GM19452 (cell line): ENCODE measurements at regions not wholly inside any gene's neighbourhood (a gene's known extent, or its start where the extent isn't known, plus 50 kb on each side); places are given as distances from the start of the nearest gene placed in this dataset.

Experiments used
- ATAC-seq: cut with Tn5 transposase; IDR thresholded peaks from one replicate; pipeline ENCODE4 v1.9.1; 2021; ENCODE audit not compliant: unreplicated experiment

- no peak for ATAC-seq
Observed at GRCh38 chr20:39676241-39676640, 714.1 kb downstream of the DHX35 start.

DNA sequence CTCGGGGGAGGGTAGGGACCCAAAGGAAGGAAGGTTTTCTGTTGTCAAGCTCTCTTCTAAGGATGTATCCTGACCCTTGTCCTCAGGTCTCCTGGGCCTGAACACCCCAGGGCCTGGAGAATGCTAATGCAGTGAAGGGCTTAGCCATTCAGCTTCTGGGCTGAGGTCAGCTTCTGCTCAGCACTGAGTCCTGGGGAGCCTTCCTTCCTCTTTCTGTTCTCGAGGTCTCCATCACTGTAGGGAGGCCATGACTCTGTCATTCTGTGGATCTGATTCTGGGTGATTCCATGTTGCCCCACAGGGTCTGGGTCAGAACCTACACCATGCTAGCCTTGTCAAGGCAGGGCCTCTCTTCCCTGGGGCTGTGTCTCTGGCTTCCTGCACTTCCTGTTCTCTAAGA lies 712.7 kb downstream of the DHX35 start:
- no peak for ATAC-seq

DNA sequence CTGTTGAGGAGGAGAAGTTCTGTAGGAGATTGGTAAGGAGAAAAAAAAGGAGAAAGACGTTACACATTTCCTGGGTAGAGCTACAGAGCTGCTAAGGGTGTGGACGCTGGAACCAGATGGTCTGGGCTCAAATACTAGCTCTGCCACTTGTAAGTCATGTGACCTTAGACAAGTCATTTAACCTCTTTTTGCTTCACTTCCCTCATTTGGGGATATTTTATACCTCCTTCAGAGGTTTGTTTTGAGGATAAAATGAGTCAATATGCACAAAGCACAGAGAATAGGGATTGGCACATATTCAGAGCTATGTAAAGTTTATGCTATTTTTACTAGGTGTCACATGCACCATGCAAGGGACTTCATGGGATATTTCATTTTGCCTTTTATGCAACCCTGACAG lies 708.8 kb downstream of the DHX35 start:
- no peak for ATAC-seq

- no peak for ATAC-seq
Observed at GRCh38 chr20:39669659-39670058, 707.5 kb downstream of the DHX35 start.

GRCh38 chr20:39668038-39668437 lies 705.9 kb downstream of the DHX35 start:
- ATAC-seq, result no peak

DNA sequence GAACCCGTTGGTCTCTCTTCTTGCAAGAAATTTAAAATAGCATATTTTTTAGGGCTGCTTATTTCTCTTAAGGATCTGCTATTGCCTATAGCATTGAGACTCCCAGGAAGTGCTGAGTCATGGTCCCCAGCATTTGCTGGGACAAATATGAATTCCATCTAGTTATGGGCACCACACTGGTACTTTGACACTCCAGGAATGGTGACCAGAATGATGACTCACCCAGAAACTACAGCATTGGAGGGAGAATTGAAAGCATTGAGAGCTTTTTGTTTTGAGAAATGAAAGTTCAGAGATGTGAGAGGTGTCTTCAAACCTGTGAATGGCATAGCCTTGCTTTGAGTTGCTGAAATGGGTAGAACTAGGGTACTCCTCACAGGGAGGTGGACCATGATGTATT lies 699.7 kb downstream of the DHX35 start:
- no peak for ATAC-seq

- ATAC-seq, result no peak
Observed at GRCh38 chr20:39660965-39661364, 698.8 kb downstream of the DHX35 start.

DNA sequence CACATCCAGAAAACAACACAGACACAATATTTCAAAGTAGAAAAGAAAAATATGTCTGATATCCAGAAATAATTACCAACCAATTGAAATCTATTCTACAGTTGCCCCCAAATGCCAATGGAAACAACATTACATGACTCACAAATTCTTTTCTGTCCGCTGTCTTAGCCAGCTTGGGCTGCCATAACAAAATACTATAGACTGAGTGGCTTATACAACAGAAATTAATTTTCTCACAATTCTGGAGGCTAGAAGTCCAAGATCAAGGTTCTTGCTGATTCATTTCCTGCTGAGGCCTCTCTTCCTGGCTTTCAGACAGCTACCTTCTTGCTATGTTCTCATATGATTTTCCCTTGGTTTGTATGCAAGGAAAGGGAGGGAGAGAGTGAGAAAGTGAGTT lies 698.1 kb downstream of the DHX35 start:
- ATAC-seq, result no peak

DNA sequence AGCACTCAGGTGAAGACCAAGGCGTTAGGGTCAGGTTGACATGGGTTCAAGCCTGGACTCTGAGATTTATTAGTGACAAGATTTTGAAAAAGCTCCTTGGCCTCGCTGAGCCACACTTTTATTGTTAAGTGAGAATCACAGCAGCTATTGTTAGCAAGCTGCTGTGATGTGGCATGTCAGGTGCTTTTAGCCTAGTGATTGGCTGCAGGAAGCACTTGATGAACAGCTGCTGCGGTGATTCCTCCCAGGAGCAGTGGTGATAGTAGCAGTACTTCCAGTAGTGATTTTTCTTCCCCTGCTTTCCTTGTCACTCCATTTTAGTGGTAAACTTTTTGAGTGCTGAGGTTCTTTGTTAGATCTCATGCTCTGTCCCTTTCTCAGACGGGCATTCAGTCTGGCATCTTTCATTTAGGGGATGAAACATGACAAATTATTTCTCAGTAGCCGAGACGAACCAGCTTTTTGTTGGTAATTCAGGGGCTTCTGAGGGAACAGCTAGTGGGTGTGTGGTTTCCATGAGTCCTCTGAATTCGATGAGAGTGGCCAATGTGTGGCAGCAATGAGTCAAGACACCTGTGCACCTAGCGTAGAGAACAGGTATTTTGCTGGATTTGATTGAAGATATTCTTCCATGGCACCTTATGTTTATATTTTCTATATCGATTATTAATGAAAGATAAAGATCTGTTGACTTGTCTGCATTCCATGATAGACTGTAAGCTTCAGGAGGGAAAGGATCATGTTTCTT lies 696.7 kb downstream of the DHX35 start:
- no peak for ATAC-seq

DNA sequence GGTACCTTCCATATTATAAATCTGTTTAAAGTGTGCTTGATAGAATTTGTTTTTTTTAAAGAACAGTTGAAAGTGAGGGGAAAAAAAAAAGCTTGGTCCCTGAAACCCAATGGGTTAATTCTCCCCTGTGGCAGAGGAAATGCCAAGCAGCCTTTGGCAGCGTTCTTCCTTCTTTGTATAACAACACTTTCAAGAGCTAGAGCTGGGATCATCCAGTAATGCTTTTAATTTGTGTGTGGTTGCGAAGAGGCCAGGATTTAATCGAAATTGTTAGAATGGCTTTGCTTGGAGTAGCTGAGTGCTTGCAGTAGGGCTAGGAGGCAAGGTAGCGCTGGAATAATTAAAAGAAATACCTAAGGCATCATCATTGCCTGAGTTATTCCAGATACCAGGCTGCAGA lies 692.0 kb downstream of the DHX35 start:
- ATAC-seq, result no peak

DNA sequence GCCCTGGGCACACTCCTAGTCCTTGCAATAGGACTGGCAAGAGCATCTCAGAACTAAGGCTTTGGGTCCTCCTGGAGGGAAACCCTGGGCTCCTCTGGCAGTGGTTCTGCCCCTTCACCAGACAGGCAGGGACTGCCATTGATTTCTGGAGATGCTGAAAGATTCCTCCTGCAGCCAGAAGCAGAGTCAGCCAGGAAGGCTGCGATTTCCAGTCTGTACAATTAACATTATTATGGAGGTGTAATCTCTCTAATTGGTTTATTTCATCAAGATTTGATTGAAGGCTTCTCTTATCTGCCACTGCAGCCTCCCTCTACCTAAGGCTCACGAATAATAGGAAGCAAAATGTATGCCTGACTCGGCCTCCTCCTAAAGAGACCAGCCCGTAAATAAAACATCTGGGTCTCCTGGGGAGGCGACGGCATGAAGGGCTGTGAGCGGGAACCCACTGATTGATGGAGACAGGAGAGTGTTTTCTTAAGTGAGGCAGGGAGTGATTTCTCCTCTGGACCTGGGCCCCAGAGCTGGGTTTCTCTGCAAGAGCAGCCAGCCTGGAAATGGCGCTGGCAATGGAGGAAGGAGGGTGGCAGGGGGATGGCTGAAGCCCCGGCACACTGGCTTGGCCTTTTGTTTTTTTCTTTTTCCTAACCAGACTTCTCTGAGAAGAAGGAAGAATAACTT lies 689.6 kb downstream of the DHX35 start:
- ATAC-seq, result no peak

GRCh38 chr20:39646874-39647413 lies 684.8 kb downstream of the DHX35 start:
- ATAC-seq, result no peak

GRCh38 chr20:39645131-39645530 lies 683.0 kb downstream of the DHX35 start:
- ATAC-seq, result no peak

DNA sequence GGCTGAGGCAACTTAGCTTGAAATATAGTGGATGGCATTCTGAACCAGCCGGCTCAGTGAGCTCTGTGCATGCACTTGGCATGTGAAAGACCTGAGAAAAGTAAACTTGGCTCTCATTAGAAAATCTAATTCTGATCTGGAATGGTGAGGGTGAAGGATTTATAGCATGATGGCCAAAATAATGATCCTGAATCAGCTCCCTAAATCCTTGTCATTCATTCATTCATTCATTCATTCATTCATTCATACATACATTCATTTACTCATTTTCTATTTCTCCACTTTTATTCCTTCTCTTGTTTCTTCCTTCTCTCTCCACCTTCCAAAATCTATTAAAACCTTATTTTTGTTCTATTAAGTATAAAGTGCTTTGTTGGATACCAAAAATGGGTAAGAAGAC lies 681.1 kb downstream of the DHX35 start:
- ATAC-seq, result no peak

GRCh38 chr20:39641423-39641822 lies 679.3 kb downstream of the DHX35 start:
- no peak for ATAC-seq

- ATAC-seq, result no peak
Observed at GRCh38 chr20:39640147-39640546, 678.0 kb downstream of the DHX35 start.

- no peak for ATAC-seq
Observed at GRCh38 chr20:39638731-39639130, 676.6 kb downstream of the DHX35 start.

DNA sequence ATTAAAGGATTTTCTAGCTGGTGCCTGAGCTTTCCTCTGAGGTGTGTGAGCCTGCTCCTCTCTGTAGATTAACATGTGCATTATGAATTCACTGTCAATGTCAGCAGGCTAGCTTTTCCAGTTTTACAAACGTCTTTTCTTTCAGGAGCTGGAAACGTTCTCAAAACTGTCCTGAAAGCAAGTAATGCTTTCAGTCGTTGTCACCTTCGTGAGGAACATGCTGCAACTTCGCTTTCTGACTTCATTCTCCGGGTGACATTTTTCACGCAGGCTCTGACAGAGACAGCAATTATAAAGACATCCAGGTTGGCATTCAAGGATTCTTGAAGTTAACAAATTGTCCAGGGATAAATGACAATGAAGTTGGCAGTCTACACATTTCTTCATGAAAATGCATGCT lies 671.5 kb downstream of the DHX35 start:
- no peak for ATAC-seq

DNA sequence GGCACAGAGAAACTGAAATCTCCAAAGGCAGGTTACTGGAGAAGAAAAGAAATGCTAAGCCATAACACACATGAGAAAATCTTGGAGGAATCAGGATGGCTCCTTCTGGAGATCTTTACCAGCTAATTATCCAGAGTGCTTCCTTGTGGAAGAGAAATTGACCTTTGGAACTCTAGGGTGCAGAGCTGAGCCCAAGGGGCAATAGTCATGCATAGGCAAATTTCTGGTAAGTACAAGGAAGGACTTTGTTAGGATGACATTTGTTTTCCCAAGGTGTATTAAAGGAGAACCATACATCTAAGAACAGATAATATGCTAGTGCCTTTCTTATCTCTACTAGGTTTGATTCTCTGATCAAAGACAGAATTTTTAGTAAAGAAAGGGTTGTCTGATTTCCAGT lies 670.6 kb downstream of the DHX35 start:
- no peak for ATAC-seq

DNA sequence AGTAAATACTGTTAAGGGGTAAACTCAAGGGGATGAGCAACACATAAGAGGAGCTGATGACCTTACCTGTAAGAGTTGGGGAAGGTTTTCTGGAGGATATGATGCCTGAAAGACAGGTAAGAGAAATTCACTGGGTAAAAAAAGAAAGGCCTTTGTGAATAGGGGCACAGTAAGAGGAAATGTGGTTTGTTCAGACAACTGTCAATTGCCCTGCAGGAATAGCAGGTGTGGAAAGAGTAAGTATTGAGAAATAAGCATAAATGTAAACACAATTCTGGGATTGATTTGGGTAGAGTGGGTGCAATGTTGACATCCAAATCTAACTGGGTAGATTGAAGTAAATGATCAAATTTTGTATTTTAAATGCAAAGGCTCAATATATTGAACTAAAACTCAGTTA lies 670.0 kb downstream of the DHX35 start:
- ATAC-seq, result no peak

GRCh38 chr20:39631557-39631956 lies 669.4 kb downstream of the DHX35 start:
- no peak for ATAC-seq

DNA sequence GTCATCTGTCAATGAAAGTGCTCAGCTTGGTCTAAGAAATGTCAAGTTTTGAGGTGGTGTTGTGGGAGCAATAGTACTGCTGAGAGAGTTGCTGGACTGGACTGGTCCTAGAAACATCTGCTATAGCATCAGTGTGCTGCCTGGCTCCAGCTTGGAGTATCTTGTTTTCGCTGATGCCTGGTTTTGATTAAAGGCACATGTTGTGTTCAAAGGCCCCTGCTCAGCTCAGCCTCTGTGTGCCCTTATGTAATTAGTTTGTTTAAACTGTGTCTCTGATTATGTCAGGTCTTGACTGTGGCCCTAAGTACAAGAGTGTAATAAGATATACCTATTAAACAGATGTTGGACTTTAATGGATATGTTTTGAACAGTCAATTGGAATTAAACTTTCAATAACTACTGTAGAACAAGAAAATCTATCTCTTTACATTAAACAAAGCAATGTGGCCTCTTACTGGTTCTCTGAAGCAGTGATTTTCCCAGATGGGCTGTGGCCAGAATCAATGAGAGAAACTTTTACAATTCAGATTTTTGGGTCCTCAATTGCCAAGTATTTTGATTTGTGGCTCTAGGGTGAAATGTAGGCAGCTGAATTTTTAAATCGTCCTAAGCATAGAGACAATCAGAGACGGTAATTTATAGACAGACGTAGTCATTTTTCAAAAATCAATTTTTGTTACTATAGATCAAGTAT lies 668.2 kb downstream of the DHX35 start:
- no peak for ATAC-seq
